Ascending aorta (tissue), 2 donors: ENCODE measurements at regions not wholly inside any gene's neighbourhood (a gene's known extent, or its start where the extent isn't known, plus 50 kb on each side); places are given as distances from the start of the nearest gene placed in this dataset.

ENCODE experiments used
- DNase-seq, 2 donors: peaks; one replicate each; pipeline ENCODE4 v3.0.0-alpha.2; 2019; ENCODE audit warnings: low spot score in 2 of 2
- H3K27ac ChIP-seq, 2 donors: fragments of 200-600 bp; sonication (generic); one replicate each; pipeline ENCODE4 v1.5.1; 2016 to 2017; ENCODE audit warnings: mild to moderate bottlenecking in 1 of 2
- H3K27me3 ChIP-seq: fragments of 200-600 bp; sonication (generic); one replicate; pipeline ENCODE4 v1.5.1; 2017
- H3K36me3 ChIP-seq, 2 donors: fragments of 200-600 bp; sonication (generic); one replicate each; pipeline ENCODE4 v1.5.1; 2016
- H3K4me1 ChIP-seq, 2 donors: fragments of 200-600 bp; sonication (generic); one replicate each; pipeline ENCODE4 v1.5.1; 2016 to 2017; ENCODE audit warnings: mild to moderate bottlenecking in 1 of 2
- H3K4me3 ChIP-seq, 2 donors: fragments of 200-600 bp; sonication (generic); one replicate each; pipeline ENCODE4 v1.5.1; 2016 to 2017; ENCODE audit warnings: mild to moderate bottlenecking in 1 of 2
- H3K9me3 ChIP-seq, 2 donors: fragments of 200-600 bp; sonication (generic); one replicate each; pipeline ENCODE4 v1.5.1; 2016
- intact Hi-C: fragments of 100-400 bp; cut with DNase I; formaldehyde crosslinking; loops from one replicate; pipeline ENCODE4 v1.15.1; 2023
- TF ChIP-seq, protein P1 (sequence below), 3 experiments: fragments of 200-600 bp in 2 of 3; fragments of 450-650 bp in 1 of 3; sonication (generic) in 2 of 3; IDR thresholded peaks; one replicate each; pipeline ENCODE4 v1.5.1; 2016 to 2019; ENCODE audit warnings: antibody characterized with exemption in 3 of 3, mild to moderate bottlenecking in 1 of 3, moderate library complexity in 1 of 3

DNA sequence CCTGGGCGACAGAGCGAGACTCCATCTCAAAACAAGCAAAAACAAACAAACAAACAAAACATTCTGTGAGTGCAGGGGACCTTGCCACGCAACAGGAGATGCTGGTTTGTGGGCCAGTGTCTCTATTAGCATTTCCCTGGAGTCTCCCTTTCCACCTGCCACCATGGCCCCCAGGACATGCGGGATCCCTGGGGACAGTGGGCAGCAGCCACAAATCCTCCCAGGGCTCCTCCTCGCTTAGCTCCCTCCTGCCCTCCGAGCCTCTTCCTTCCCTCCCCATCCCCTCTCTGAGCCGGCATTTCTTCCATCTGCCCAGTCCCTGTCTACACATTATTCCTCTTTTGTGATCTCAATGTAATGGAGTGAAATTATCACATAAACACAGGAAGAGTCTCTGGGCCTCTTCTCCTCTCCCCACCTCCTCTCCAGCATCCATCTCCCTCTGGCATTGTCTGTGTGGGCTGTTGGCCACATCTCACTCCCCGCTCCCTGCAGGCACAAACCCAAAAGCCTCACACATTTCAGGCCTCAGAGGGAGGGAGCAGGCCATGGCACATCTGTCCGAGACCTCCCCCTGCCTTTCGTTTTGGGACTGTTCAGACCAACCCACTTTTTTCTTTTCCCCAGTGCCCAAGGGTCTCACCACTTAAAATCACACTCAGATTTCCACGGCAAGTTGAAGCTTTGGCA lies 144.3 kb downstream of the MIS18A start:
- intact Hi-C loops, result loop anchor here (5.0 kb wide), 1 partner anchor 123 kb away; no protein-coding TSS in a partner anchor
- no peak overlapping the region for H3K27ac ChIP-seq

DNA sequence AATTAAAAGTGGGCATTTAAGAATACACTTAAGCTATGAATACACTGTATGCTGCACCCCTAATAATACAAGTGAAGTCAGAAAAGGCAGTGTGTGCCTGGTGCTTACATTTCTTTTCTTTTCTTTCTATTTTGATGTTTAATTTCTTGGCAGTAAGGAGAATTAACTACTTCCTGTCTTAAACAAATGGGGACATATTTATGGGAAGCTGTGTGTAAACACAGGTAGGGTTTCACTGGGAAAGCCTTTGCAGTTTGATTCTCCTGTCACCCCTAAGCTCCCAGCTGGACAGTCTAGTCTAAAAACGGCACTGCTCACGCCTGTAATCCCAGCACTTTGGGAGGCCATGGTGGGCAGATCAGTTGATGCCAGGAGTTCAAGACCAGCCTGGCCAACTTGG lies 146.0 kb downstream of the MIS18A start:
- H3K27ac ChIP-seq, result no peak overlapping the region
- peaks cover 0 to 8% of the 10 kb centered on the region in 2 donors for H3K4me1 ChIP-seq
- H3K9me3 ChIP-seq, result no peaks in the 10 kb centered on the region
- no peaks in the 10 kb centered on the region for H3K27me3 ChIP-seq
- intact Hi-C loops, result no loop called here
- DNase-seq, result no peak
- H3K4me3 ChIP-seq, result no peak overlapping the region
- TF ChIP-seq, protein P1, sequence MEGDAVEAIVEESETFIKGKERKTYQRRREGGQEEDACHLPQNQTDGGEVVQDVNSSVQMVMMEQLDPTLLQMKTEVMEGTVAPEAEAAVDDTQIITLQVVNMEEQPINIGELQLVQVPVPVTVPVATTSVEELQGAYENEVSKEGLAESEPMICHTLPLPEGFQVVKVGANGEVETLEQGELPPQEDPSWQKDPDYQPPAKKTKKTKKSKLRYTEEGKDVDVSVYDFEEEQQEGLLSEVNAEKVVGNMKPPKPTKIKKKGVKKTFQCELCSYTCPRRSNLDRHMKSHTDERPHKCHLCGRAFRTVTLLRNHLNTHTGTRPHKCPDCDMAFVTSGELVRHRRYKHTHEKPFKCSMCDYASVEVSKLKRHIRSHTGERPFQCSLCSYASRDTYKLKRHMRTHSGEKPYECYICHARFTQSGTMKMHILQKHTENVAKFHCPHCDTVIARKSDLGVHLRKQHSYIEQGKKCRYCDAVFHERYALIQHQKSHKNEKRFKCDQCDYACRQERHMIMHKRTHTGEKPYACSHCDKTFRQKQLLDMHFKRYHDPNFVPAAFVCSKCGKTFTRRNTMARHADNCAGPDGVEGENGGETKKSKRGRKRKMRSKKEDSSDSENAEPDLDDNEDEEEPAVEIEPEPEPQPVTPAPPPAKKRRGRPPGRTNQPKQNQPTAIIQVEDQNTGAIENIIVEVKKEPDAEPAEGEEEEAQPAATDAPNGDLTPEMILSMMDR (IDR thresholded peaks at IDR 0.05), result no peak
- no peaks in the 10 kb centered on the region for H3K36me3 ChIP-seq

More for the DNA sequence above, 144.3 kb downstream of the MIS18A start:
- H3K27me3 ChIP-seq, result no peaks in the 10 kb centered on the region
- TF ChIP-seq, protein P1 (IDR thresholded peaks at IDR 0.05), result no peak
- no peaks in the 10 kb centered on the region for H3K9me3 ChIP-seq
- H3K4me1 ChIP-seq, result peaks cover 0 to 8% of the 10 kb centered on the region in 2 donors
- DNase-seq, result no peak
- no peak overlapping the region for H3K4me3 ChIP-seq
- no peaks in the 10 kb centered on the region for H3K36me3 ChIP-seq

GRCh38 chr21:32132409-32132808 lies 146.4 kb downstream of the MIS18A start:
- TF ChIP-seq, protein P1 (IDR thresholded peaks at IDR 0.05), result no peak
- Histone ChIP-seq H3K36me3 (no peaks in the 10 kb centered on the region), H3K4me3 (no peak overlapping the region), H3K27me3 (no peaks in the 10 kb centered on the region), H3K4me1 (peaks cover 0 to 8% of the 10 kb centered on the region in 2 donors), H3K27ac (no peak overlapping the region), H3K9me3 (no peaks in the 10 kb centered on the region)
- intact Hi-C loops, result no loop called here
- DNase-seq, result no peak

DNA sequence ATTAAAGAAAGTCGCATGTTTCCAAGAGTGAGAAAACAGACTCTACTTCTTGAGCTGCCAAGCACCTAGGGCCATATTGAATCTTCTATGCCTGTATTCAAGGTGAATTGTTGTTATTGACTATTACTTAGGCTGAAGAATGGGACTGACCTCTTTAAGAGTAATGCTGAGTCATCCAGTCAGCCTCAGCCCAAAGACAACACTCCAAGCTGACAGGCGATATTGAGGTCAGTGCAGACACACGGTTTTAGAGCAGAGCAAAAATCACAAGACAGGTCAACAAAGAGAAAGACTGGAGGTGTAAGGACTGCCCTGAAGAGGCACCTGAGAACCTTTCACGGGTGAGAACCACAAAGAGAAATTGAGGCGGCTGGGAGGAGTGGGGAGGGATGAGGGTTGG lies 146.9 kb downstream of the MIS18A start:
- TF ChIP-seq, protein P1 (IDR thresholded peaks at IDR 0.05), result no peak
- peaks cover 0 to 8% of the 10 kb centered on the region in 2 donors for H3K4me1 ChIP-seq
- no peaks in the 10 kb centered on the region for H3K27me3 ChIP-seq
- intact Hi-C loops, result no loop called here
- no peaks in the 10 kb centered on the region for H3K36me3 ChIP-seq
- no peak overlapping the region for H3K27ac ChIP-seq
- DNase-seq, result no peak
- H3K4me3 ChIP-seq, result no peak overlapping the region
- no peaks in the 10 kb centered on the region for H3K9me3 ChIP-seq

DNA sequence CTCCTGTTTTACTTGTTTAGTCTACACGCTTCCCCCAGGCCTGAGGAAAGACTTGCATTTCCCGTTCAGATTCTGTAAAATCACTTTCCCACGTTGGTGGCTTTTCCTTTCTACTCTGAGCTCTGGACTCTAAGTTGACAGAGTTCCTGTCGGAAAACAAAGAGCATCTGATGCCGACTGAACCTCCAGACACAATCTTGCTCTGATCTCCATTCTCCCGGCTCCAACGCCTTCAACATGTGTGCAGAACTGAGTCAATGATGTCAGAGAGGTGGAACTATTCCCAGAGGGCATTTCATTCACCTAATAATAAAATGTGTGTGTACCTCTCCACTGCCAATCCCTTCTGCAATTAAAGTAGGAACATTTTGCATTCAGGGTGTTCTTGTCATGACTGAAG lies 147.7 kb downstream of the MIS18A start:
- H3K27ac ChIP-seq, result no peak overlapping the region
- intact Hi-C loops, result no loop called here
- TF ChIP-seq, protein P1 (IDR thresholded peaks at IDR 0.05), result no peak

More for the DNA sequence above, 147.7 kb downstream of the MIS18A start:
- no peaks in the 10 kb centered on the region for H3K9me3 ChIP-seq
- peaks cover 0 to 8% of the 10 kb centered on the region in 2 donors for H3K4me1 ChIP-seq
- H3K36me3 ChIP-seq, result no peaks in the 10 kb centered on the region
- H3K4me3 ChIP-seq, result no peak overlapping the region
- no peaks in the 10 kb centered on the region for H3K27me3 ChIP-seq
- DNase-seq, result no peak
